ENCODE measurements at regions not wholly inside any gene's neighbourhood (a gene's known extent, or its start where the extent isn't known, plus 50 kb on each side); places are given as distances from the start of the nearest gene placed in this dataset.

GRCh38 chr13:59236309-59236919 is 927.3 kb downstream of the DIAPH3 start:
- TF ChIP-seq CTCF (IDR thresholded peaks at IDR 0.05; ENCODE audit: low read depth, low read length, poor library complexity, severe bottlenecking) (no peak), EZH2phosphoT487 (IDR thresholded peaks at IDR 0.05; ENCODE audit: borderline replicate concordance, low read length) (no peak)

Data from DOHH2 (cell line).